Ishikawa (cell line): ENCODE measurements at regions not wholly inside any gene's neighbourhood (a gene's known extent, or its start where the extent isn't known, plus 50 kb on each side); places are given as distances from the start of the nearest gene placed in this dataset.

Experiments
- EP300 ChIP-seq: IDR thresholded peaks from 2 replicates; pipeline ENCODE4 v1.6.1; 2012; ENCODE audit warnings: borderline replicate concordance
- FOXM1 ChIP-seq: IDR thresholded peaks from 2 replicates; pipeline ENCODE4 v1.6.1; 2012; ENCODE audit warnings: low read depth, borderline replicate concordance
- TAF1 ChIP-seq: IDR thresholded peaks from 2 replicates; pipeline ENCODE4 v1.6.1; 2012; ENCODE audit warnings: low read depth, mild to moderate bottlenecking
- TCF12 ChIP-seq: IDR thresholded peaks from 2 replicates; pipeline ENCODE4 v1.6.1; 2012; ENCODE audit warnings: low read depth
- TF ChIP-seq, protein P1 (sequence below): IDR thresholded peaks from 2 replicates; pipeline ENCODE4 v1.6.1; 2012

DNA sequence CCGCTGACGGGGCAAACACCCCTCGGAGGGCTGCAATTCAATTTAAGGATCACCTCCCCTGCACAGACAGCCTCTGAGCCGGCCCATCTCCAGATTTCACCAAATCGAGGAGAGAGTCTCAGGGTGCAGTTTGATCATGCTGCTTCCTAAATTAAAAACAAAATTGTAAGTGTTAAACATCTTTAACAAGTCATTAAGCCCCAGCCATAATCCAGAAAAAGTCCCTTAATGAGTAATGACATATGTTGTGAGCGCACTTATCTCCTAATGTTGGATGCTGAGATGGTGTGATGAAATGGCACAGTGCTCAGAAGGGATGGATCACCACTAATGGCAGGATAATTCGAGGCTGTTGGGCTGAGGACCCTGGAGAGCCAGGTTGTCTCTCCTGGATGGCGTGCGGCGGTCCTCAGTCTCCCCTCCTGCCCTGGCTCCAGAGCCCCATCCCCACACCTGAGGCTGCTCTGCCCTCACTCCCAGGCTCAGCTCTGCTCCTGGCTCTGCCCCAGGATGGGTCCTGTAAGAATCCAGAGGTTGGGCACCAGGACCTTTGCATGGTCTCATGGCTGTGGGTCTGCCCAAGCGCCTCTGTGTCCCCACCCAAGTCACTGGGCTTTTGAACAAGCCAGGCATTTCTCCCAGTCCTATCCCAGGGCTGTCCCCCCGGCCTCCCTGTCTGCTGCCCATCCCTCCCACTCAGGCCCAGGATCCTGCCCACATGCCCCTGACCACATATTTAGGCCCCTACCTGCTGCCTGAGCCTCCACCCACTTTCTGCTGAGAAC is 224.4 kb upstream of the POU3F1 start:
- TF ChIP-seq EP300 (no peak), TAF1 (no peak), FOXM1 (no peak), TCF12 (no peak)
- TF ChIP-seq, protein P1, sequence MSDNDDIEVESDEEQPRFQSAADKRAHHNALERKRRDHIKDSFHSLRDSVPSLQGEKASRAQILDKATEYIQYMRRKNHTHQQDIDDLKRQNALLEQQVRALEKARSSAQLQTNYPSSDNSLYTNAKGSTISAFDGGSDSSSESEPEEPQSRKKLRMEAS, result no peak
